ENCODE measurements at regions not wholly inside any gene's neighbourhood (a gene's known extent, or its start where the extent isn't known, plus 50 kb on each side); places are given as distances from the start of the nearest gene placed in this dataset.
"Not testable (repeated sequence)": the region's sequence is repeated elsewhere in the genome, so short reads cannot be mapped to it uniquely, and the experiment has no call there.

DNA sequence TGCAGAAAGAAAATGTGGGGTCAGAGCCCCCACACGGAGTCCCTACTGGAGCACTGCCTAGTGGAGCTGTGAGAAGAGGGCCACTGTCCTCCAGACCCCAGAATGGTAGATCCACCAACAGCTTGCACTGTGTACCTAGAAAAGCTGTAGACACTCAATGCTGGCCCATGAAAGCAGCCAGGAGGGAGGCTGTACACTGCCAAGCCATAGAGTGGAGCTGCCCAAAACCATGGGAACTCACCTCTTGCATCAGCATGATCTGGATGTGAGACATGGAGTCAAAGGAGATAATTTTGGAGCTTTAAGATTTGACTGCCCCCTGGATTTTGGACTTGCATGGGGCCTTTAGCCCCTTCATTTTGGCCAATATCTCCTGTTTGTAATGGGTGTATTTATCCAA is 452.3 kb downstream of the MRPL39 start:
- H4K91ac ChIP-seq (ENCODE audit: insufficient read depth, low read depth, low read length); H3K79me1 ChIP-seq (ENCODE audit: low read depth in 1 of 2, low read length in 2 of 2); H3K4me3 ChIP-seq (ENCODE audit: insufficient read depth, low read depth, low read length); H2BK15ac ChIP-seq (ENCODE audit: low read depth, low read length); H3K4me1 ChIP-seq (ENCODE audit: control insufficient read depth, insufficient read depth, low read length); H3K27me3 ChIP-seq (ENCODE audit: control insufficient read depth, insufficient read depth, low read length); POLR2A ChIA-PET (ENCODE audit: unreplicated experiment); H4K5ac ChIP-seq (ENCODE audit: low read depth, low read length); BruUV-seq (replicated peaks); H2AFZ ChIP-seq (replicated peaks; ENCODE audit: low read length, poor library complexity); H2BK20ac ChIP-seq (ENCODE audit: low read depth, low read length); H2AK5ac ChIP-seq (ENCODE audit: low read depth, low read length); H3K4me2 ChIP-seq (ENCODE audit: low read depth, low read length); H3K9me3 ChIP-seq (ENCODE audit: control insufficient read depth, insufficient read depth, low read length); H3K18ac ChIP-seq (ENCODE audit: low read depth, low read length); H3K14ac ChIP-seq (replicated peaks; ENCODE audit: low read depth, low read length); ATAC-seq (ENCODE audit: low read depth); H2AK9ac ChIP-seq (replicated peaks; ENCODE audit: low read depth, low read length, poor library complexity); H2BK120ac ChIP-seq (ENCODE audit: low read depth, low read length); H3K36me3 ChIP-seq (ENCODE audit: control insufficient read depth, insufficient read depth, low read length); CTCF ChIA-PET; H3K4ac ChIP-seq (ENCODE audit: low read depth, low read length); H2BK5ac ChIP-seq (ENCODE audit: low read depth, low read length, poor library complexity, severe bottlenecking); DNase-seq; intact Hi-C loops (cut with micrococcal nuclease); in situ Hi-C loops (cut with MboI; ENCODE audit: low sequenced_read_pairs); H4K8ac ChIP-seq (ENCODE audit: low read depth in 2 of 2, low read length in 2 of 2); H3K9me1 ChIP-seq (ENCODE audit: insufficient read depth, low read length); dilution Hi-C loops (cut with HindIII; ENCODE audit: low sequenced_read_pairs, unreplicated experiment); H3K9ac ChIP-seq (ENCODE audit: low read depth, low read length); H3K27ac ChIP-seq (ENCODE audit: insufficient read depth, low read length); H4K20me1 ChIP-seq (ENCODE audit: insufficient read depth, low read length); H3K56ac ChIP-seq (ENCODE audit: extremely low read depth, insufficient read depth, low read length); H3K23ac ChIP-seq (ENCODE audit: low read depth, low read length): not testable (repeated sequence)
- no CpG with 5 or more reads among the region's 1 CpG for WGBS, 2 experiments (ENCODE audit: extremely low coverage in 2 of 2, insufficient read length in 1 of 2)

Measured in IMR-90 (cell line).